A549 (cell line): ENCODE measurements at regions not wholly inside any gene's neighbourhood (a gene's known extent, or its start where the extent isn't known, plus 50 kb on each side); places are given as distances from the start of the nearest gene placed in this dataset.

Source experiments
- ATAC-seq, 2 experiments: fragments of 200-7000 bp in 1 of 2; fragments of >200 bp in 1 of 2; cut with Nextera tagmentation in 1 of 2; cut with Tn5 transposase in 1 of 2; 3 replicates each; pipeline versions ENCODE4 v1.8.0 to v1.9.1; 2018 to 2020; ENCODE audit warnings: mild to moderate bottlenecking in 1 of 2, moderate library complexity in 1 of 2
- CTCF ChIA-PET: fragments of 300-600 bp; sonication (Branson Sonifier 250); formaldehyde crosslinking; extraction: SDS; loops from one replicate; lab custom pipeline; 2021; ENCODE audit warnings: antibody characterized with exemption, inconsistent platforms; lab: Yijun Ruan, JAX
- POLR2A ChIA-PET: fragments of 350-600 bp; formaldehyde crosslinking; extraction: SDS; loops from one replicate; lab custom pipeline; 2021; ENCODE audit warnings: antibody characterized with exemption, inconsistent platforms; lab: Yijun Ruan, JAX
- DNase-seq, 2 experiments: peaks; one replicate each; pipeline versions ENCODE4 v3.0.0 to v3.0.0-alpha.2; 2011 to 2016; ENCODE audit warnings: low read depth in 1 of 2, low spot score in 1 of 2
- FAIRE-seq: peaks from 2 replicates; lab custom pipeline; 2011; peaks lifted over from hg19 to GRCh38; lab: Jason Lieb, UNC
- H3K27ac ChIP-seq, 2 experiments: fragments of >200 bp; sonication (Bioruptor Twin); formaldehyde crosslinking; 3 replicates each; pipeline ENCODE4 v1.5.1; 2016 to 2017
- H3K4me1 ChIP-seq: fragments of >200 bp; sonication (Bioruptor Twin); formaldehyde crosslinking; 3 replicates; pipeline ENCODE4 v1.6.1; 2016
- H3K4me2 ChIP-seq: fragments of >200 bp; sonication (Bioruptor Twin); formaldehyde crosslinking; 3 replicates; pipeline ENCODE4 v1.6.1; 2016
- H3K4me3 ChIP-seq: fragments of >200 bp; sonication (Bioruptor Twin); formaldehyde crosslinking; 3 replicates; pipeline ENCODE4 v1.5.1; 2016
- H3K9me3 ChIP-seq: fragments of >200 bp; sonication (Bioruptor Twin); formaldehyde crosslinking; 3 replicates; pipeline ENCODE4 v1.6.1; 2016
- ATOH8 ChIP-seq: fragments of 250-450 bp; sonication (Bioruptor Pico); IDR thresholded peaks from 2 replicates; pipeline ENCODE4 v1.5.0; 2020; ENCODE audit warnings: low read depth, mild to moderate bottlenecking, moderate library complexity
- BCL3 ChIP-seq: fragments of >200 bp; sonication (Bioruptor Twin); formaldehyde crosslinking; IDR thresholded peaks from 3 replicates; pipeline ENCODE4 v1.6.1; 2016
- CBX2 ChIP-seq: fragments of 200-600 bp; sonication (generic); IDR thresholded peaks from 2 replicates; pipeline ENCODE4 v1.6.1; 2016; ENCODE audit warnings: low read depth, mild to moderate bottlenecking, borderline replicate concordance
- CEBPB ChIP-seq, 2 experiments: fragments of >200 bp in 1 of 2; sonication (Bioruptor Twin) in 1 of 2; formaldehyde crosslinking in 1 of 2; IDR thresholded peaks; 2 replicates each; pipeline ENCODE4 v1.6.1; 2012 to 2016
- EHMT2 ChIP-seq: fragments of 200-600 bp; sonication (generic); IDR thresholded peaks from 2 replicates; pipeline ENCODE4 v1.6.1; 2016; ENCODE audit warnings: antibody characterized with exemption, low read depth, mild to moderate bottlenecking, moderate library complexity
- ESRRA ChIP-seq: fragments of 150-350 bp; IDR thresholded peaks from 2 replicates; pipeline ENCODE4 v1.6.1; 2014; ENCODE audit warnings: mild to moderate bottlenecking, low read length, borderline replicate concordance
- FOSB ChIP-seq: fragments of 250-450 bp; sonication (Bioruptor Pico); IDR thresholded peaks from 2 replicates; pipeline ENCODE4 v1.5.0; 2020; ENCODE audit warnings: mild to moderate bottlenecking, moderate library complexity
- FOSL2 ChIP-seq, 2 experiments: fragments of 450-650 bp in 1 of 2; fragments of >200 bp in 1 of 2; sonication (Bioruptor Twin) in 1 of 2; formaldehyde crosslinking; IDR thresholded peaks; 2 replicates each; pipeline versions ENCODE4 v1.5.0 to v1.6.1; 2016 to 2020; ENCODE audit warnings: mild to moderate bottlenecking in 1 of 2, moderate library complexity in 1 of 2
- GATA3 ChIP-seq: IDR thresholded peaks from 2 replicates; pipeline ENCODE4 v1.6.1; 2012; ENCODE audit warnings: borderline replicate concordance
- HEYL ChIP-seq: fragments of 250-450 bp; sonication (Bioruptor Pico); IDR thresholded peaks from 2 replicates; pipeline ENCODE4 v1.8.0; 2021; ENCODE audit warnings: mild to moderate bottlenecking, moderate library complexity
- JUN ChIP-seq, 2 experiments: fragments of >200 bp; sonication (Bioruptor Twin); formaldehyde crosslinking; IDR thresholded peaks; 2 replicates in 1 of 2; 3 replicates in 1 of 2; pipeline ENCODE4 v1.6.1; 2016 to 2017
- KDM1A ChIP-seq: fragments of 200-600 bp; sonication (generic); IDR thresholded peaks from 2 replicates; pipeline ENCODE4 v1.6.1; 2016; ENCODE audit warnings: low read depth, mild to moderate bottlenecking
- MAZ ChIP-seq: fragments of 150-350 bp; IDR thresholded peaks from 2 replicates; pipeline ENCODE4 v1.6.1; 2014; ENCODE audit warnings: antibody characterized with exemption, low read depth, low read length, borderline replicate concordance
- MYC ChIP-seq: IDR thresholded peaks from 2 replicates; pipeline ENCODE4 v1.6.1; 2012; ENCODE audit warnings: mild to moderate bottlenecking, inconsistent platforms, low read length, improper control_type of control experiment, borderline replicate concordance
- NPAS2 ChIP-seq: fragments of 250-450 bp; sonication (Bioruptor Pico); IDR thresholded peaks from 2 replicates; pipeline ENCODE4 v1.8.0; 2022; ENCODE audit warnings: mild to moderate bottlenecking, moderate library complexity, borderline replicate concordance
- POLR2AphosphoS2 ChIP-seq: conservative IDR thresholded peaks from 2 replicates; pipeline ENCODE4 v1.6.1; 2012; ENCODE audit warnings: low read length, improper control_type of control experiment, inconsistent platforms
- RAD21 ChIP-seq, 2 experiments: fragments of >200 bp in 1 of 2; sonication (Bioruptor Twin) in 1 of 2; formaldehyde crosslinking in 1 of 2; IDR thresholded peaks in 1 of 2; conservative IDR thresholded peaks in 1 of 2; 2 replicates in 1 of 2; 3 replicates in 1 of 2; pipeline ENCODE4 v1.6.1; 2012 to 2018; ENCODE audit warnings: inconsistent platforms in 1 of 2
- REST ChIP-seq: fragments of 200-600 bp; sonication (generic); IDR thresholded peaks from 2 replicates; pipeline ENCODE4 v1.6.1; 2016; ENCODE audit warnings: antibody characterized with exemption, mild to moderate bottlenecking, moderate library complexity
- RFX5 ChIP-seq: fragments of 450-650 bp; IDR thresholded peaks from 2 replicates; pipeline ENCODE4 v1.7.1; 2014; ENCODE audit warnings: antibody characterized with exemption, mild to moderate bottlenecking, moderate library complexity
- ZSCAN20 ChIP-seq: fragments of 250-450 bp; sonication (Bioruptor Pico); IDR thresholded peaks from 2 replicates; pipeline ENCODE4 v1.8.0; 2022; ENCODE audit warnings: mild to moderate bottlenecking, moderate library complexity
- WGBS: methylation state at CpG from one replicate; pipeline ENCODE4 v1.1.6; 2017; ENCODE audit errors: missing lambda C conversion rate; 5-methylcytosine and 5-hydroxymethylcytosine counted together
- TF ChIP-seq, protein P1 (sequence below): IDR thresholded peaks from 2 replicates; pipeline ENCODE4 v1.6.1; 2012; ENCODE audit warnings: low read depth, borderline replicate concordance

- TF ChIP-seq JUN (IDR thresholded peaks at IDR 0.05): no peak
- TF ChIP-seq ESRRA: no peak
- TF ChIP-seq ATOH8: no peak
- TF ChIP-seq FOSB: no peak
- TF ChIP-seq RAD21 (conservative IDR thresholded peaks at IDR 0.05 in 1 of 2, IDR thresholded peaks at IDR 0.05 in 1 of 2): no peak
These were observed 408.1 kb upstream of the NBEA start (continued) for GRCh38 chr13:34533941-34534340.

DNA sequence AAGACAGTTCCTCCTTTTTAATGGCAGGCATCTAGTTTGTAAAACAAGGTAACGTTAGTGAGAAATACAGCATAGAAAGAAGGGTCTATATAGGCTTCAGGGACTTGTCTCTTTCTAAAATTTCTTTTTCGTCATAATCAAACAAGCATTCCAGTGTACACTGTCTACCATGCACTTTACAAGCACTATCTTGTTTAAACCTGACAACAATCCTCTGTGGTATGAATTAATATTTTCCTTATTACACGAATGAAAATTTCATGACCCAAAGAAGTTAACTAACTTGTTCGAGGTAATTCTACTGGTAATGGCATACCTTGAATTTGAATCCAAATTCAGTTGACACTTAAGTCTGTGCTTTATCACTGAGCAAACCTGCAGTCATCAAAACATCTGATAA, 399.7 kb upstream of the NBEA start:
- 82% methylated on average over 4 of the region's 4 CpGs for WGBS
- Histone ChIP-seq H3K9me3 (no peaks in the 10 kb centered on the region), H3K4me1 (no peaks in the 10 kb centered on the region), H3K4me2 (no peak overlapping the region), H3K27ac (no peak overlapping the region), H3K4me3 (no peak overlapping the region)
- ATAC-seq (no peak), FAIRE-seq (no peak), DNase-seq (no peak)
- TF ChIP-seq ZSCAN20 (CRISPR knock-in tag): no peak
- TF ChIP-seq MAZ: no peak
- no peak for TF ChIP-seq FOSL2 (IDR thresholded peaks at IDR 0.05)
- no peak for TF ChIP-seq FOSL2 (CRISPR knock-in tag; IDR thresholded peaks at IDR 0.05)
- TF ChIP-seq GATA3: no peak
- TF ChIP-seq MYC: no peak
- POLR2A ChIA-PET: no interaction called here
- CTCF ChIA-PET: no interaction called here

DNA sequence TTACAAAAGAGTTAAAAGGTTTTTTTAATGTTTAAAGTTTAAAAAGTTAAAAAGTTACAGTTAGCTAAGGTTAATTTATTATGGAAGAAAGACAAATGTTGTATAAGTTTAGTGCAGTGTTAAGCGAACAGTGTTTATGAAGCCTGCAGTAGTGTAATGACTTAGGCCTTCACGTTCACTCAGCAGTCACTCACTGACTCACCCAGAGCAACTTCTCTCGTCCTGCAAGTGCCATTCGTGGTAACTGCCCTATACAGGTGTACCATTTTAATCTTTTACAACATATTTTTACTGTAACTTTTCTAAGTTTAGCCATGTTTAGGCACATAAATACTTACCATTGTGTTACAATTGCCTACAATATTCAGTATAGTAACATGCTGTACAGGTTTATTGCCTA, 398.2 kb upstream of the NBEA start:
- FAIRE-seq: no peak

More for the DNA sequence above, 398.2 kb upstream of the NBEA start:
- H3K27ac ChIP-seq: no peak overlapping the region
- H3K4me2 ChIP-seq: no peak overlapping the region
- H3K9me3 ChIP-seq: no peaks in the 10 kb centered on the region
- no peak for TF ChIP-seq EHMT2
- no peak for TF ChIP-seq FOSL2 (IDR thresholded peaks at IDR 0.05)
- no peak for TF ChIP-seq FOSL2 (CRISPR knock-in tag; IDR thresholded peaks at IDR 0.05)
- TF ChIP-seq REST: no peak
- TF ChIP-seq, protein P1, sequence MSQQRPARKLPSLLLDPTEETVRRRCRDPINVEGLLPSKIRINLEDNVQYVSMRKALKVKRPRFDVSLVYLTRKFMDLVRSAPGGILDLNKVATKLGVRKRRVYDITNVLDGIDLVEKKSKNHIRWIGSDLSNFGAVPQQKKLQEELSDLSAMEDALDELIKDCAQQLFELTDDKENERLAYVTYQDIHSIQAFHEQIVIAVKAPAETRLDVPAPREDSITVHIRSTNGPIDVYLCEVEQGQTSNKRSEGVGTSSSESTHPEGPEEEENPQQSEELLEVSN: no peak
- no peak for TF ChIP-seq RFX5
- TF ChIP-seq HEYL (CRISPR knock-in tag): no peak
- no peak for TF ChIP-seq NPAS2 (CRISPR knock-in tag)
- no peak for TF ChIP-seq GATA3
- TF ChIP-seq KDM1A: no peak
- no peak for TF ChIP-seq BCL3
- TF ChIP-seq POLR2AphosphoS2: no peak
- TF ChIP-seq CEBPB (IDR thresholded peaks at IDR 0.05): no peak
- TF ChIP-seq ZSCAN20 (CRISPR knock-in tag): no peak
- TF ChIP-seq CBX2: no peak
- ATAC-seq: no peak
- DNase-seq: no peak
- ChIA-PET CTCF (no interaction called here), POLR2A (no interaction called here)
- H3K4me1 ChIP-seq: no peaks in the 10 kb centered on the region
- H3K4me3 ChIP-seq: no peak overlapping the region
- 81% methylated on average over 4 of the region's 4 CpGs for WGBS
